Kidney (tissue), 13 donors: ENCODE measurements at regions not wholly inside any gene's neighbourhood (a gene's known extent, or its start where the extent isn't known, plus 50 kb on each side); places are given as distances from the start of the nearest gene placed in this dataset.
"Not testable (repeated sequence)": the region's sequence is repeated elsewhere in the genome, so short reads cannot be mapped to it uniquely, and the experiment has no call there.

Source experiments
- DNase-seq, 5 donors: peaks; one replicate each; pipeline ENCODE4 v3.0.0-alpha.2; 2013 to 2020
- FAIRE-seq: peaks from 2 replicates; lab custom pipeline; 2012; peaks lifted over from hg19 to GRCh38; lab: Jason Lieb, UNC
- H3K27ac ChIP-seq, 2 donors: one replicate each; pipeline ENCODE4 v1.7.0; 2013; ENCODE audit warnings: low read depth in 2 of 2, low read length in 2 of 2, inconsistent platforms in 1 of 2
- H3K27me3 ChIP-seq: one replicate; pipeline ENCODE4 v1.7.1; 2013; ENCODE audit warnings: low read length, inconsistent platforms; ENCODE audit not compliant: control insufficient read depth, insufficient read depth
- H3K36me3 ChIP-seq, 3 donors: one replicate each; pipeline versions ENCODE4 v1.7.0 to v1.7.1; 2013; ENCODE audit warnings: low read length in 3 of 3, control low read depth in 1 of 3, inconsistent platforms in 1 of 3; ENCODE audit not compliant: insufficient read depth in 3 of 3, control insufficient read depth in 2 of 3
- H3K4me1 ChIP-seq, 3 donors: one replicate each; pipeline versions ENCODE4 v1.7.0 to v1.7.1; 2013; ENCODE audit warnings: low read length in 3 of 3, inconsistent platforms in 1 of 3, low read depth in 1 of 3; ENCODE audit not compliant: control insufficient read depth in 2 of 3, insufficient read depth in 2 of 3
- H3K4me3 ChIP-seq, 3 donors: one replicate each; pipeline versions ENCODE4 v1.7.0 to v1.8.1; 2013; ENCODE audit warnings: low read length in 3 of 3, control low read depth in 1 of 3, inconsistent platforms in 1 of 3
- H3K9ac ChIP-seq, 3 donors: one replicate each; pipeline versions ENCODE4 v1.7.0 to v1.7.1; 2013; ENCODE audit warnings: low read length in 3 of 3, control low read depth in 1 of 3, inconsistent platforms in 1 of 3
- H3K9me3 ChIP-seq, 3 donors: one replicate each; pipeline versions ENCODE4 v1.7.0 to v1.7.1; 2013; ENCODE audit warnings: low read length in 3 of 3, control low read depth in 1 of 3, inconsistent platforms in 1 of 3; ENCODE audit not compliant: control insufficient read depth in 2 of 3, insufficient read depth in 1 of 3
- intact Hi-C: fragments of 100-400 bp; cut with DNase I; formaldehyde crosslinking; loops from one replicate; pipeline ENCODE4 v1.11.1; 2022
- TF ChIP-seq, protein P1 (sequence below): IDR thresholded peaks from 3 replicates; pipeline ENCODE4 v1.5.1; 2012; ENCODE audit warnings: mild to moderate bottlenecking, moderate library complexity, borderline replicate concordance; ENCODE audit not compliant: insufficient read depth; ENCODE audit errors: extremely low read depth
- donor health status: control.
- donor health status: control.
- donor health status: control.
- donor health status: control.
- donor health status: control.
- donor health status: DM: yes; HTN: yes; CAD: no.
- donor health status: Normal renal cell carcinoma (clear cell type).

- H3K4me3 ChIP-seq, result no peak overlapping the region
- no peak overlapping the region for H3K27ac ChIP-seq
- H3K36me3 ChIP-seq, result no peaks in the 10 kb centered on the region
- FAIRE-seq (no peak), DNase-seq (no peak)
- H3K4me1 ChIP-seq, result no peaks in the 10 kb centered on the region
- intact Hi-C loops, result no loop called here
- no peaks in the 10 kb centered on the region for H3K27me3 ChIP-seq
- no peak overlapping the region for H3K9ac ChIP-seq
- no peaks in the 10 kb centered on the region for H3K9me3 ChIP-seq
- TF ChIP-seq, protein P1, sequence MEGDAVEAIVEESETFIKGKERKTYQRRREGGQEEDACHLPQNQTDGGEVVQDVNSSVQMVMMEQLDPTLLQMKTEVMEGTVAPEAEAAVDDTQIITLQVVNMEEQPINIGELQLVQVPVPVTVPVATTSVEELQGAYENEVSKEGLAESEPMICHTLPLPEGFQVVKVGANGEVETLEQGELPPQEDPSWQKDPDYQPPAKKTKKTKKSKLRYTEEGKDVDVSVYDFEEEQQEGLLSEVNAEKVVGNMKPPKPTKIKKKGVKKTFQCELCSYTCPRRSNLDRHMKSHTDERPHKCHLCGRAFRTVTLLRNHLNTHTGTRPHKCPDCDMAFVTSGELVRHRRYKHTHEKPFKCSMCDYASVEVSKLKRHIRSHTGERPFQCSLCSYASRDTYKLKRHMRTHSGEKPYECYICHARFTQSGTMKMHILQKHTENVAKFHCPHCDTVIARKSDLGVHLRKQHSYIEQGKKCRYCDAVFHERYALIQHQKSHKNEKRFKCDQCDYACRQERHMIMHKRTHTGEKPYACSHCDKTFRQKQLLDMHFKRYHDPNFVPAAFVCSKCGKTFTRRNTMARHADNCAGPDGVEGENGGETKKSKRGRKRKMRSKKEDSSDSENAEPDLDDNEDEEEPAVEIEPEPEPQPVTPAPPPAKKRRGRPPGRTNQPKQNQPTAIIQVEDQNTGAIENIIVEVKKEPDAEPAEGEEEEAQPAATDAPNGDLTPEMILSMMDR, result no peak
These were observed 919.5 kb downstream of the DTWD2 start for GRCh38 chr5:118068886-118069285.

- H3K4me3 ChIP-seq, FAIRE-seq, intact Hi-C loops: not testable (repeated sequence)
These were observed 924.5 kb downstream of the DTWD2 start for GRCh38 chr5:118063836-118064235.

DNA sequence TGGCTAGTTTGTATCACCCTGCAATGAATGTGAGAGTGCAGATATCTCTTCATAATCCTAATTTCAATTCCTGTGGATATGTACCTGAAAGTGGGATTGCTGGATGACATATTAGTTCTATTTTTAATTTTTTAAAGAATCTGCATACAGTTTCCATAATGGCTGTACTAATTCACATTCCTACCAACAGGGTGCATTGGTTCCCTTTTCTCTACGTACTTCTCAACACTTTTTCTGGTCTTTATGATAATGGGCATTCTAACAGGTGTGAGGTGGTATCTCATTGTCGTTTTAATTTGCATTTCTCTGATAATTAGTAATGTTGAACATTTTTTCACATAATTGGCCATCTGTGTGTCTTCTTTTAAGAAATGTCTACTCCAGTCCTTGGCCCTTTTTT, 927.5 kb downstream of the DTWD2 start:
- no peaks in the 10 kb centered on the region for H3K36me3 ChIP-seq
- intact Hi-C loops, result no loop called here
- H3K4me3 ChIP-seq, result no peak overlapping the region
- no peak for DNase-seq
- no peaks in the 10 kb centered on the region for H3K9me3 ChIP-seq
- no peak for FAIRE-seq
- H3K27ac ChIP-seq, result no peak overlapping the region
- no peaks in the 10 kb centered on the region for H3K4me1 ChIP-seq
- TF ChIP-seq, protein P1, result no peak
- H3K27me3 ChIP-seq, result no peaks in the 10 kb centered on the region
- no peak overlapping the region for H3K9ac ChIP-seq

More at GRCh38 chr5:118063836-118064235, 924.5 kb downstream of the DTWD2 start:
- H3K36me3 ChIP-seq, H3K4me1 ChIP-seq, H3K27ac ChIP-seq, H3K9ac ChIP-seq, H3K27me3 ChIP-seq, H3K9me3 ChIP-seq, DNase-seq: not testable (repeated sequence)

DNA sequence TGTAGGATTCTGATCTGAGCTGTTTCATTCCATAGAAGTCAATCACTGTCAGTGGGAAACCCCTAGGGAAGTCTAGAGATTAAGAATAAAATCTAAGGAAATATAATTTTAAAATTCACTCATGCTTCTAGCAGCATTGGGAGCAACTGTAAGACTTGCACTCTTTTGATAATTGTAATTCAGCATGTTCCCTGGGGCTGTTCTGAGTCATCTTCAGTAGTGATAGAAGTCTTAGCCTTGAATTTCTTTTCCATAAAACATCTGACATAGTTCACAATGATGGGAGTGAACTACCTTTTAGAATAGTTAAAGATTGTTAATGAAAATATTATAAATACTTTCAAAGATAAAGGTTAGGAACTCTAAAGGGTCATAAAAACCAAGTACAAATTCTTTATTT, 935.8 kb downstream of the DTWD2 start:
- Histone ChIP-seq H3K4me3 (no peak overlapping the region), H3K27me3 (no peaks in the 10 kb centered on the region), H3K27ac (no peak overlapping the region), H3K9ac (no peak overlapping the region), H3K4me1 (no peaks in the 10 kb centered on the region), H3K36me3 (no peaks in the 10 kb centered on the region), H3K9me3 (peaks cover 0 to 8% (median 2%) of the 10 kb centered on the region in 3 donors)
- TF ChIP-seq, protein P1, result no peak
- DNase-seq (no peak), FAIRE-seq (no peak)
- intact Hi-C loops, result no loop called here
